Eye (tissue), 1 donor: ENCODE measurements at regions not wholly inside any gene's neighbourhood (a gene's known extent, or its start where the extent isn't known, plus 50 kb on each side); places are given as distances from the start of the nearest gene placed in this dataset.

Experiments used
- DNase-seq: peaks from one replicate; pipeline ENCODE4 v3.0.0-alpha.2; 2015

DNA sequence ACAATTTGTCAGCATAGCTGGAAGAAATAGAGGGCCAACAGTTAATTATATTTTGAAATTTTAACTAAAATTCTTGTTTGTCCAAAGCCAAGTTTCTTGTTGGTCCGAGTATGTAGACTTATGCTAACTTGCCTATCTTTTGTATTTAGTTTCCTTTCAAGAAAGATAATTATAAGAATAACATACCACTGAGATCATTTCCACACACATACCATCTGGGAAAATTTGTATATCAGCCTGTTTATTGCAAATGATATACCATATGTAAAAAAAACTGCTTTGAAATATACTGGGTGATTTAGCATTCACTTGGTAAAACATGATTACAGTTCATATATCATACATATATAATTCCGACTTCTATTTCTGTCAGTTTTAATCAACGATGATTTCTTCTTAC, 84.7 kb upstream of the ANKRD50 start:
- no peak for DNase-seq

DNA sequence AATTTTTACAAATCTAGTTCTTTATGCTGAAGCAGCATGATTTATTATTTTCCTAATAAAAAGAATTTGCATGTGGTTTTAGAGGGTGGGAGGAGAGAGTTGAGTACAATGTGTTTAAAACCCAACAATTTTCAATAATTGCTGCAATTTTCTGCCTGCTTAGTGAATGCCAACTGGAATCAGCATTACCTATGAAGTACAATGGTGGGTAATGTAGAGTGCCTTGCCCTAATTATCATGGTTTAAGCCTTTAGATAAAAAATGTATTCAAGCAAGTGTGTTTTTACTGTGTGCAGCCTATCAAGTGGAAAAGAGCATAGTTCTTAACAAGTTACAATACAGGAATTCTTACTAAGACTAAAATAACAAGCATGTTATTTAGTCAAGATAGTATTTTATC, 77.9 kb upstream of the ANKRD50 start:
- peak; percentile 75 for DNase-seq

DNA sequence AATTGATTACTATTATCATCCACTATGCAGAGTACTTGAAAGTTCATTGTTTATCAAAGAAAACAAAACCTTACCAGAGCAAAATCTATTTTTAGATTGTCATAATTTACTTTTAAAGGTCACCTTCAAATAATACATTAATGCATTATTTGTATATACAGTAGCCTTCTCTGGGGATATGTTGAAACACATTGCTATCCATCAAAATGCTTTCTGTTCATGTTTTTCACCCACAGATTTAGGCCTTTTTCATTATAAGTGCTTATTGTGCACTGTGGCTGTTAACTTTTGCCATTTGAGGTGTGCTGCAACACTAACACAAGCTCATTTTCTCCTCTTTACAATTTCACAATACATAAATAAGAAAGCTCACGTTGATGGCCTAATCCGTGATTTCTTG, 74.1 kb upstream of the ANKRD50 start:
- no peak for DNase-seq

DNA sequence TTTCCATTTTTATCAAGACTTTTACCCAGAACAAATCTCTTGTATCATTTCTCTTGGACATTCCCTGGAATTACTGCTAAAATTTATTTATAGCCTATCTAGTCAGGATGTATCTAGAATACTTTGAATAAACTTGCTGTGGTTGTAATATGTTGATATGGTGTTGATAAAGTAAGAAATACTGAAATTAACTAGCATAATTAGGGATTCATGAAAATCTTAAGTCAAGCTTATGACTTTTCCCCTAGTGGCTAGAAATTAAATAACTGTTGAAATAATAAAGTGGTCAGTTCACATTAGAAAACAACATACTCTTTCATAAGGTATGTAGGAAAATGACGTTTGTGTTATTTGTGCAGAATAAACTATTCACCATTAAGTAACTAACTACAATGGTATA, 73.1 kb upstream of the ANKRD50 start:
- DNase-seq: no peak

DNA sequence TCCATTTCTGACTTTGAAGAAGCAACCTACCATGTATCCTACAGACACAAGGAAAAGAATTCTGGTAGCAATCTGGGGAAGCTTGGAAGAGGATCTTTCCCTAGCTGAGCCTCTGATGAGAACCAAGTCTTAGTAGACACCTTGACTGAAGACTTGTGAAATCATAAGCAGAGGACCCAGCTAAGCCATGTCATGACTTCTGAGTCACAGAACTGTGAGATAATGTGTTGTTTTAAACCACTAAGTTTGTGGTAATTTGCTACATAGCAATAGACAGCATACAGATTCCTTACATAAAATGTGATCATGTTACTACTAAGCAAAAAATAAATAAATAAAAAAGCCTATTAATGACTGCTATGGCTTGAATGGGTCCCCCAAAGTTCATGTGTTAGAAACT, 71.3 kb upstream of the ANKRD50 start:
- DNase-seq: no peak

DNA sequence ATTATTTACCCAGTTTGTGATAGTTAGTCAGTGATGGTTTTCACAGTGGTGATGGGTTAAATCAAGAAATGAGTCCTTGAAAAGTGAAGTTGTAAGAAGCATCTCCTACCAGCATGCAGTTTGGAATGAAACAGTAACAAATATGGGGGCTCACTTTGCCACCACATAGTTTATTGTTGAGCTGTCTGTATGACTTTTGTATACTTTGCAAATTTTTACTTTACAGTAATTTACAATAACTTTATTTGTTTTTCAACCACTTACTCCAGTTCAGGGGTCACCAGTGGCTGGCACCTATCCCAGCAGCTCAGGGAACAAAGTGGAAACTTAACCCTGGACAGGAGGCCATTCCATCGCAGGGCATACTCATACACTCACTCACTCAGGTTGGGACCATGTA, 64.5 kb upstream of the ANKRD50 start:
- DNase-seq: no peak

DNA sequence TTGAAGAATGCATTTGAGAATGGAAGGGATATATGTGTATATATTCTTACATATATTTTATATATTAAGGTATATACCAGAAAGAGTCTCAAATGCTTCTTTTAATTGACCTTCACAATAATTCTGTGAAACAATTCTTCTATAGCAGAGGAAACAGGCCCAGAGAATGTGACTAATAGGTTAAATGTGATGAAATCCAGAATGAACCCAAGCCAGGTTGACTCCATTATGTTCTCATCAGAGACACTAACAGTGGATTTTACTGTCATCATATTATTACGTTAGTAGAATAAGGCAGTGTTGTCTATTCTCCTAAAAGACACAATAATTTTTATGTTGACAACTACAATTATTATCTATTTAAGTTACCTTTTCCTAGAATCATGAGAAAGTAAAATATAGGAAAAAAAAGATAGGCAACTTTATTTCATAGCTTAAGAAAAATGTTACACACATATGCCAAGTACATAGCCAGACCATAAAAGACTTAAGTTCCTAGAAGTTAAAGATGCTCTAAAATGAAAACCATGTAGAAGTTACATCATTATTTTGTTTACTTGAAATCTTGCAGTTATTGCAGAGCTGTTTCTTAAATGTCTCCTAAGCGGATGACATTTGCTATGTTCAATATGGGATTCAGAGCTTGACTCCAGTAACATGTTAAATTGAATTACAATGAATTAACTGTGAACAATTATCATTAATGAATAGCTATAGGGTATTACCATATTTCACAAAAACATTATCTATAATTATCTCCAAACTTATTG, 56.2 kb upstream of the ANKRD50 start:
- DNase-seq: no peak

DNA sequence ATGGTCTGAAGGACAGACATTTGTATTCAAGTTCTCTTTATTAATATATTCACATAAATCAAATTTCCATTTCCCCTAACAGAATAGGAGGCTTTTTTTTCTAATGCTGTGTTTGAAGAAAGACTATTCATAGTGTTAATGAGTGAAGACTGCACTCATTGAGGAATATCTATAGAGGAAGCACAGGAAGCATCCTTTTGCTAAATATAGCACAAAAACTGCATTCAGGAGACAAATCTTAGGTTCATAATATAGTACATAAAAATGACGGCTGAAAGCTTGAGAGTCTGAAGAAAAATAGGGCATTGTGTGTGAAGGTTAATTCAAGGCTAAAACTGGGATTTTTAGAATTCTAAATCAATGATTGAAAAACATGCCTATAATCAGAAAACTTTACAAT, 50.4 kb upstream of the ANKRD50 start:
- no peak for DNase-seq
